Right lobe of liver (tissue), 6 donors: ENCODE measurements at regions not wholly inside any gene's neighbourhood (a gene's known extent, or its start where the extent isn't known, plus 50 kb on each side); places are given as distances from the start of the nearest gene placed in this dataset.

Experiments
- ATAC-seq, 4 donors: fragments of 200-7000 bp; cut with Tn5 transposase; one replicate each; pipeline ENCODE4 v1.9.1; 2020; ENCODE audit warnings: mild to moderate bottlenecking in 4 of 4, moderate library complexity in 4 of 4
- DNase-seq, 3 donors: peaks; one replicate each; pipeline ENCODE4 v3.0.0-alpha.2; 2020
- H3K27ac ChIP-seq, 3 donors: fragments of 200-600 bp; one replicate each; pipeline ENCODE4 v1.8.0; 2022
- H3K27me3 ChIP-seq, 2 donors: fragments of 200-600 bp; one replicate each; pipeline ENCODE4 v1.8.0; 2022
- H3K36me3 ChIP-seq, 4 donors: fragments of 200-600 bp; sonication (generic) in 1 of 4; one replicate each; pipeline versions ENCODE4 v1.5.1 to v1.8.0; 2017 to 2022; ENCODE audit warnings: control low read depth in 1 of 4
- H3K4me1 ChIP-seq, 4 donors: fragments of 200-600 bp; sonication (generic) in 1 of 4; one replicate each; pipeline versions ENCODE4 v1.5.1 to v1.8.0; 2017 to 2022; ENCODE audit warnings: control low read depth in 1 of 4
- H3K4me3 ChIP-seq, 3 donors: fragments of 200-600 bp; one replicate each; pipeline ENCODE4 v1.8.0; 2022
- H3K9me3 ChIP-seq, 4 donors: fragments of 200-600 bp; sonication (generic) in 1 of 4; one replicate each; pipeline versions ENCODE4 v1.5.1 to v1.8.0; 2017 to 2022; ENCODE audit warnings: control low read depth in 1 of 4
- CTCF ChIP-seq, 4 donors: fragments of 200-600 bp in 3 of 4; fragments of 450-650 bp in 1 of 4; IDR thresholded peaks; one replicate each; pipeline versions ENCODE4 v1.5.1 to v1.8.0; 2016 to 2022; ENCODE audit warnings: antibody characterized with exemption in 4 of 4, mild to moderate bottlenecking in 2 of 4
- POLR2A ChIP-seq: fragments of 450-650 bp; IDR thresholded peaks from one replicate; pipeline ENCODE4 v1.6.1; 2017; ENCODE audit warnings: antibody characterized with exemption, mild to moderate bottlenecking
- WGBS: methylation state at CpG from one replicate; pipeline ENCODE4 v1.1.6; 2018; ENCODE audit warnings: low coverage, low lambda C conversion rate; ENCODE audit not compliant: insufficient coverage; ENCODE audit errors: missing lambda C conversion rate; 5-methylcytosine and 5-hydroxymethylcytosine counted together
- intact Hi-C, 2 donors: fragments of 100-400 bp; cut with DNase I; formaldehyde crosslinking; loops; one replicate each; pipeline versions ENCODE4 v1.11.2 to v1.14.1; 2022
- donor health status: DM: no; HTN: yes; CAD: no.
- donor health status: DM: no; HTN: no; CAD: no.
- donor health status: DM: no; HTN: no; CAD: no.
- donor health status: DM: no; HTN: yes; CAD: no.
- donor health status: DM: no; HTN: yes; CAD: no.

- DNase-seq (no peak), ATAC-seq (no peak)
- H3K4me1 ChIP-seq: no peaks in the 10 kb centered on the region
- H3K4me3 ChIP-seq: no peak overlapping the region
- H3K36me3 ChIP-seq: no peaks in the 10 kb centered on the region
- TF ChIP-seq CTCF (IDR thresholded peaks at IDR 0.05): no peak
- TF ChIP-seq POLR2A: no peak
- intact Hi-C loops: no loop called here
- no peaks in the 10 kb centered on the region for H3K9me3 ChIP-seq
- WGBS: 85% methylated on average over 2 of the region's 2 CpGs
- no peaks in the 10 kb centered on the region for H3K27me3 ChIP-seq
- H3K27ac ChIP-seq: no peak overlapping the region
Measured at GRCh38 chr4:159598602-159599001, 495.7 kb downstream of the RAPGEF2 start.

- no peak for DNase-seq
- Histone ChIP-seq H3K9me3 (no peaks in the 10 kb centered on the region), H3K4me3 (no peak overlapping the region), H3K36me3 (no peaks in the 10 kb centered on the region), H3K27ac (no peak overlapping the region), H3K4me1 (no peaks in the 10 kb centered on the region), H3K27me3 (no peaks in the 10 kb centered on the region)
- no peak for TF ChIP-seq CTCF (IDR thresholded peaks at IDR 0.05)
- TF ChIP-seq POLR2A: no peak
- WGBS: 28% methylated on average over 2 of the region's 2 CpGs
- no peak for ATAC-seq
- intact Hi-C loops: no loop called here
Measured at GRCh38 chr4:159600061-159600460, 497.2 kb downstream of the RAPGEF2 start.

GRCh38 chr4:159604781-159605180 lies 501.9 kb downstream of the RAPGEF2 start:
- Histone ChIP-seq H3K9me3 (no peaks in the 10 kb centered on the region), H3K36me3 (no peaks in the 10 kb centered on the region), H3K4me1 (no peaks in the 10 kb centered on the region), H3K4me3 (no peak overlapping the region), H3K27me3 (no peaks in the 10 kb centered on the region), H3K27ac (no peak overlapping the region)
- DNase-seq (no peak), ATAC-seq (no peak)
- WGBS: 58% methylated on average over 3 of the region's 3 CpGs
- TF ChIP-seq POLR2A (no peak), CTCF (IDR thresholded peaks at IDR 0.05) (no peak)
- intact Hi-C loops: no loop called here

GRCh38 chr4:159606835-159607234 lies 504.0 kb downstream of the RAPGEF2 start:
- no peak for ATAC-seq
- no peak for TF ChIP-seq POLR2A
- no peak for TF ChIP-seq CTCF (IDR thresholded peaks at IDR 0.05)
- Histone ChIP-seq H3K27ac (no peak overlapping the region), H3K4me3 (no peak overlapping the region), H3K9me3 (no peaks in the 10 kb centered on the region), H3K4me1 (no peaks in the 10 kb centered on the region), H3K27me3 (no peaks in the 10 kb centered on the region), H3K36me3 (no peaks in the 10 kb centered on the region)
- intact Hi-C loops: no loop called here
- DNase-seq: no peak

- H3K36me3 ChIP-seq: no peaks in the 10 kb centered on the region
- no peaks in the 10 kb centered on the region for H3K9me3 ChIP-seq
- TF ChIP-seq POLR2A (no peak), CTCF (IDR thresholded peaks at IDR 0.05) (no peak)
- ATAC-seq: no peak
- no peak for DNase-seq
- H3K27ac ChIP-seq: no peak overlapping the region
- H3K4me3 ChIP-seq: no peak overlapping the region
- intact Hi-C loops: no loop called here
- WGBS: 91% methylated on average over 1 of the region's 1 CpG
- no peaks in the 10 kb centered on the region for H3K27me3 ChIP-seq
- no peaks in the 10 kb centered on the region for H3K4me1 ChIP-seq
Measured at GRCh38 chr4:159607809-159608208, 504.9 kb downstream of the RAPGEF2 start.
